Spleen (tissue), 7 donors: ENCODE measurements at regions not wholly inside any gene's neighbourhood (a gene's known extent, or its start where the extent isn't known, plus 50 kb on each side); places are given as distances from the start of the nearest gene placed in this dataset.

Experiments
- POLR2A ChIP-seq, 3 donors: fragments of 450-650 bp; IDR thresholded peaks; one replicate each; pipeline ENCODE4 v1.5.1; 2017; ENCODE audit warnings: antibody characterized with exemption in 3 of 3, mild to moderate bottlenecking in 1 of 3
- POLR2AphosphoS5 ChIP-seq, 3 donors: sonication (generic); formaldehyde crosslinking; IDR thresholded peaks; one replicate each; pipeline ENCODE4 v1.5.1; 2017; ENCODE audit warnings: antibody characterized with exemption in 3 of 3
- TF ChIP-seq, protein P1 (sequence below), 11 experiments: fragments of 200-600 bp in 7 of 11; fragments of 450-650 bp in 4 of 11; sonication (generic) in 4 of 11; IDR thresholded peaks in 8 of 11; conservative IDR thresholded peaks in 3 of 11; 1 replicate in 7 of 11; 2 replicates in 4 of 11; pipeline versions ENCODE4 v1.4.0 to v1.8.0; 2016 to 2021; ENCODE audit warnings: antibody characterized with exemption in 11 of 11, inconsistent platforms in 4 of 11, mild to moderate bottlenecking in 1 of 11
- donor health status: DM: no; HTN: no; CAD: no; lungs with moderate emphysema.
- donor health status: DM: no; HTN: no; CAD: no.
- donor health status: DM: no; HTN: no; CAD: no.

DNA sequence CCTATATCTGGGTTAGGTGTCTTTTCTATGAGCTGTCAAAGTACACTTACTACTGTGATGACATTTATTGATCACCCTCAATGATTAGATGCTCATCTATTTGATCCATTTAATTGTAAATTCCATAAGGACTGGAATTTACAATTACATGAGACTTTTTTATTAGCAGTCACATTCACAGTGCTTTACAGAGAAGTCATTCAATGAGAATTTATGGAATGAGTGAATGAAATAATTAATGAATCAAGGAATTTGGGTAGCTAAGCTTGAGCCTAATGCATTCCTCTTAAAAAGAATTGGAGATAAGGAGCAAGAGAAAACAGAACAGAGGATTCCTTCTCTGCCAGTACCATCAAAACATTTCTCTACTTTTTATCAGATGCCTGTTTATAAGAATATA is 1437.5 kb upstream of the CDH8 start:
- TF ChIP-seq, protein P1, sequence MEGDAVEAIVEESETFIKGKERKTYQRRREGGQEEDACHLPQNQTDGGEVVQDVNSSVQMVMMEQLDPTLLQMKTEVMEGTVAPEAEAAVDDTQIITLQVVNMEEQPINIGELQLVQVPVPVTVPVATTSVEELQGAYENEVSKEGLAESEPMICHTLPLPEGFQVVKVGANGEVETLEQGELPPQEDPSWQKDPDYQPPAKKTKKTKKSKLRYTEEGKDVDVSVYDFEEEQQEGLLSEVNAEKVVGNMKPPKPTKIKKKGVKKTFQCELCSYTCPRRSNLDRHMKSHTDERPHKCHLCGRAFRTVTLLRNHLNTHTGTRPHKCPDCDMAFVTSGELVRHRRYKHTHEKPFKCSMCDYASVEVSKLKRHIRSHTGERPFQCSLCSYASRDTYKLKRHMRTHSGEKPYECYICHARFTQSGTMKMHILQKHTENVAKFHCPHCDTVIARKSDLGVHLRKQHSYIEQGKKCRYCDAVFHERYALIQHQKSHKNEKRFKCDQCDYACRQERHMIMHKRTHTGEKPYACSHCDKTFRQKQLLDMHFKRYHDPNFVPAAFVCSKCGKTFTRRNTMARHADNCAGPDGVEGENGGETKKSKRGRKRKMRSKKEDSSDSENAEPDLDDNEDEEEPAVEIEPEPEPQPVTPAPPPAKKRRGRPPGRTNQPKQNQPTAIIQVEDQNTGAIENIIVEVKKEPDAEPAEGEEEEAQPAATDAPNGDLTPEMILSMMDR (IDR thresholded peaks at IDR 0.05 in 8 of 11, conservative IDR thresholded peaks at IDR 0.05 in 3 of 11): no peak
- TF ChIP-seq POLR2AphosphoS5 (IDR thresholded peaks at IDR 0.05): no peak
- TF ChIP-seq POLR2A (IDR thresholded peaks at IDR 0.05): no peak
